ENCODE measurements at regions not wholly inside any gene's neighbourhood (a gene's known extent, or its start where the extent isn't known, plus 50 kb on each side); places are given as distances from the start of the nearest gene placed in this dataset.
A peak's percentile ranks its signal among the peaks of the same experiment; 100 is the strongest.

DNA sequence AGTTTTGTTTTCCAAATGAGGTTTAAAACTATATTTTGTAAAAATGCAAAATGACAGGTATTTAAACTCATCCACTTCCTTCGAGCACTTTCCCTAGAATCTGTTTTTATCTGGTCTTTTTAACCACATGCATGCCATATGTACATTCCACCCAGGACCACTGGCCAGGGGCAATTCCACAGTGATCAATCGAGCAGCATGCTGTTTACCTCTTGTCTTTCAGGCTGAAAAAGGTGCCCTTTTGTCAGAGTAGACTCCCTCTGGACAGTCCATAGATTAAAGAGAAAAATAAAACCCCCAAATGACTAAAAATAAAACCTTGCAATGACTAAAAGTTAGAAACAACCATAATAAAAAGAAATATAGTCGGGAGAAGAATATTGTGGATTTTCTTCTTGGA, 313.3 kb downstream of the LMO4 start:
- no peak overlapping the region for H3K4me3 Mint-ChIP-seq
- peaks cover 34% of the 10 kb centered on the region for H3K4me1 Mint-ChIP-seq
- TF ChIP-seq, protein P1, sequence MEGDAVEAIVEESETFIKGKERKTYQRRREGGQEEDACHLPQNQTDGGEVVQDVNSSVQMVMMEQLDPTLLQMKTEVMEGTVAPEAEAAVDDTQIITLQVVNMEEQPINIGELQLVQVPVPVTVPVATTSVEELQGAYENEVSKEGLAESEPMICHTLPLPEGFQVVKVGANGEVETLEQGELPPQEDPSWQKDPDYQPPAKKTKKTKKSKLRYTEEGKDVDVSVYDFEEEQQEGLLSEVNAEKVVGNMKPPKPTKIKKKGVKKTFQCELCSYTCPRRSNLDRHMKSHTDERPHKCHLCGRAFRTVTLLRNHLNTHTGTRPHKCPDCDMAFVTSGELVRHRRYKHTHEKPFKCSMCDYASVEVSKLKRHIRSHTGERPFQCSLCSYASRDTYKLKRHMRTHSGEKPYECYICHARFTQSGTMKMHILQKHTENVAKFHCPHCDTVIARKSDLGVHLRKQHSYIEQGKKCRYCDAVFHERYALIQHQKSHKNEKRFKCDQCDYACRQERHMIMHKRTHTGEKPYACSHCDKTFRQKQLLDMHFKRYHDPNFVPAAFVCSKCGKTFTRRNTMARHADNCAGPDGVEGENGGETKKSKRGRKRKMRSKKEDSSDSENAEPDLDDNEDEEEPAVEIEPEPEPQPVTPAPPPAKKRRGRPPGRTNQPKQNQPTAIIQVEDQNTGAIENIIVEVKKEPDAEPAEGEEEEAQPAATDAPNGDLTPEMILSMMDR (IDR thresholded peaks at IDR 0.05; ENCODE audit: unreplicated experiment in 3 of 3), result no peak
- peaks cover 4% of the 10 kb centered on the region for H3K27me3 Mint-ChIP-seq (ENCODE audit: low read depth)
- H3K27ac Mint-ChIP-seq, result no peak overlapping the region
- no peaks in the 10 kb centered on the region for H3K36me3 Mint-ChIP-seq (ENCODE audit: low read depth)
- no peaks in the 10 kb centered on the region for H3K9me3 Mint-ChIP-seq

DNA sequence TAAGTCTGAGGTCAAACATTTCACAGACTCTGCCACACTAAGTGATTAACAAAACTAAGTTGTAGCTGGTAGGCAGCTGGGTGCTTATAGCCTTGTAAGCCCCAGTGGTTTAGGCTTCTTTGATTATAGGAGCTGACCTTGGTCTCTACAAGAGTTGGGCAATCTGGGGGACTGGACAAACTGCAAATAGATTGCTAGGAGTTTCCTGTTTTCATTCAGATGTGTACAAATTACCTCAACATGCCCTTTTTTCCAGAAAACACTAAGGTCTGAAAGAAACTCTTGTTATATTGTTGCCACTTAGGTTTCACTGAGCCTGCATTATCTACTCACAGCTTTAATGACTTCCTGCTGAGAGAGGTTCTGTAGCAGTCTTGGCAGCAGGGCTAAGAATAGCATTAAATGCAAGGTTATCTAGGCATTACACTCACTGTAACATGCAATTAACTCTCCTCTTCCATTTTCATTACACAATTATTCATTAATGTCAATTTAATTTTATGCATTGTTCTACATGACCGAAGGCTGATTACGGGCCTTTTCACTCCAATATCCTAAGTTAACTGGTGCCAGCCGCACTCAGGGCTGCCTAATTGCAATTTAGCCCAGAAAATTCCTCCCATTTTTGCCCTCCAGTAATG, 314.0 kb downstream of the LMO4 start:
- Mint-ChIP-seq H3K27me3 (ENCODE audit: low read depth) (peaks cover 4% of the 10 kb centered on the region), H3K4me3 (no peak overlapping the region), H3K27ac (peak overlapping the region in 2 of 3 experiments; percentile 12 to 27), H3K4me1 (peaks cover 34% of the 10 kb centered on the region), H3K36me3 (ENCODE audit: low read depth) (no peaks in the 10 kb centered on the region), H3K9me3 (no peaks in the 10 kb centered on the region)
- TF ChIP-seq, protein P1 (IDR thresholded peaks at IDR 0.05; ENCODE audit: unreplicated experiment in 3 of 3), result no peak

DNA sequence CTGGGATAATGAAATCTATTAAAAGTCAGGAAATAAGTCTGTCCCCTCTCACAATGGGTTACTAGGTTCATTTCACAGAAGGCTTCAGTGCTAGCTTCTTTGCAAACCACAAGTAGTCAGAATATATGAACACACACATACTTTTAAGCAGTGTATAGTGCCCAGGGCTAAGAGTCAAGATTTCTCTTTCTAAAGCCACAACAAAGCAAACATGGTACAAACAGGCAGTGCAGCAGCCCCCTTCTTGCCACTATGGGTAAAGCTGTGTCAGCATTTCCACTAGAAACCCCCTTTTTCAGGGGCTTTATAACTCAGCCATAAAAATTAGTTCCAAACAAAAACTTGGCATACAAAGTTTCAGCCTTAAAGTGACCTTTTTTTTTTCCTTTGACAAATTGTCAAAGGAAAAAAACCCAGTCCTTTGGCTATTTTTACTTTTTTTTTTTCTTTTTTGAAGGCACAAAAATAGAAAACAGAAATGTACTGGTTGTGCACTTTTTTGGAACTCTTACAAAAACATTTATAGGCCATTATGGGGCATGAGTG, 315.4 kb downstream of the LMO4 start:
- peak overlapping the region in 2 of 3 experiments; percentile 5 to 56 for H3K27ac Mint-ChIP-seq
- TF ChIP-seq, protein P1 (IDR thresholded peaks at IDR 0.05; ENCODE audit: unreplicated experiment in 3 of 3), result no peak
- H3K4me3 Mint-ChIP-seq, result no peak overlapping the region
- peaks cover 4% of the 10 kb centered on the region for H3K27me3 Mint-ChIP-seq (ENCODE audit: low read depth)
- H3K9me3 Mint-ChIP-seq, result no peaks in the 10 kb centered on the region
- H3K36me3 Mint-ChIP-seq (ENCODE audit: low read depth), result no peaks in the 10 kb centered on the region
- H3K4me1 Mint-ChIP-seq, result peaks cover 34% of the 10 kb centered on the region

DNA sequence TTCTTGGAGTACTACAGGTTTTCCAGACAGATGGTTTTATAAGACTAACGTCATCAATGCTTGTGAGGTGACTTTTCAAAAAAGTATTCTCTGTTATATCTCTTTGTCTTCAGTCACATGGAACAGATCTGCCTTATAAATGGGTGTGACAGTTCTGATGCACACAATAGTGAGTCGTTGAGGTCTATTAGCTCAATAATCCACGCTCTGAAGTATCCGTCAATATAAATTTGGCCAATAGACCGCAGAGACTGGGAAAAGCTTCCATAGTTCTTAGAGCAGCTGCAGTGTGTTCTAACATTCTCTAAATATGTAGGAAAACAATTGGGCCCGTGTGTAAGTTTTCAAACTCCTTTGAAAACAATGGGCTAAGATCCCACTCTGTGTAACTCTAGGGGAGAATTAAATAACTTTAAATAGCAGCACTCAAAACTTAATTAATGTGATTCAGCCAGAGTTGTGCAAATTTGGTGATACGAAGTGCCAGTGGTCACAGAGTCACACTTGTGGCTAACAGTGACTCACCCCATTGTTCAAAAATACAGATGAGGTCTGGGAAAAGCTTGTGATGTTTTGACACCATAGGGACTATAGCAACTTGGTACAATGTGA, 316.0 kb downstream of the LMO4 start:
- Mint-ChIP-seq H3K36me3 (ENCODE audit: low read depth) (no peaks in the 10 kb centered on the region), H3K4me3 (no peak overlapping the region), H3K27ac (peak overlapping the region in 2 of 3 experiments; percentile 5 to 28), H3K9me3 (no peaks in the 10 kb centered on the region), H3K27me3 (ENCODE audit: low read depth) (peaks cover 6% of the 10 kb centered on the region), H3K4me1 (peaks cover 36% of the 10 kb centered on the region)
- TF ChIP-seq, protein P1 (IDR thresholded peaks at IDR 0.05; ENCODE audit: unreplicated experiment in 3 of 3), result no peak

DNA sequence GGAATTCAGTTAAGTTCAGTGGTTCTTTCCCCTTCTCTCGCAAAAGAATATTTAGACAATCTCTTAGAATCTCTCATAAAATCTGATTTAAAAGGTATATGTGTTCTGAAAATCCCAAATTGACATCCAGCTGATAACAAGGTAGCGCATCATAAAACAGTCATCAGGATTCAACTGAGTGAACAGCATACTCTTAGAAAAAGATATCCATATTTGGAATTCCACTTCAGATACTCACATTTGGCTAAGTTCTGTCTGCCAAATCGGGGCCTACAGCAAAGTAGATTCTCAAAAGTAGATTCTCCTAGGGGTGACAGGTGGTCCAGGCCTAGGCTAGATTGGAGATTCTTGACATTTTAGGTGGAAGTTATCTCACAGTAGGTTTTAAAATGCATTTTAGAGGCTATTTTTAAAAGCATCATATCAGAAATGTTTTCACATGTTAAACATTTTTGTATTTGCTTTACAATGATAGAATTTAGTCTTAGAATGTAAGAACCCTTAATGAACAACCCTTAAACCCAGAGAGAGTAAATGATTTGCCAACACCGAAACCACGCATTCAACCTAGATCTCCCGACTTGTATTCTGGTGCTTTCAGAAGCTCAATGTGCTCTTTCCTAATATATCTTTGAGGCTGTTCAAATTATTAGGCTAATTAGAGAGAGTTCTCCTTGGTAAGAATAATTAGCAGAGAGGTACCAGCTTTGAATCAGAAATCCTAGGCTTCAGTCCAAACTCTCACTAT, 318.9 kb downstream of the LMO4 start:
- TF ChIP-seq, protein P1 (IDR thresholded peaks at IDR 0.05; ENCODE audit: unreplicated experiment in 3 of 3), result no peak
- peaks cover 4% of the 10 kb centered on the region for H3K27me3 Mint-ChIP-seq (ENCODE audit: low read depth)
- H3K4me3 Mint-ChIP-seq, result no peak overlapping the region
- no peaks in the 10 kb centered on the region for H3K9me3 Mint-ChIP-seq
- peaks cover 49% of the 10 kb centered on the region for H3K4me1 Mint-ChIP-seq
- no peak overlapping the region for H3K27ac Mint-ChIP-seq
- no peaks in the 10 kb centered on the region for H3K36me3 Mint-ChIP-seq (ENCODE audit: low read depth)

Measured in nephron (organoid).